Peyer's patch (tissue), 4 donors: ENCODE measurements at regions not wholly inside any gene's neighbourhood (a gene's known extent, or its start where the extent isn't known, plus 50 kb on each side); places are given as distances from the start of the nearest gene placed in this dataset.

Experiments used
- DNase-seq, 3 donors: peaks; one replicate each; pipeline ENCODE4 v3.0.0-alpha.2; 2017 to 2019
- H3K27ac ChIP-seq, 4 donors: fragments of 200-600 bp; sonication (generic); one replicate each; pipeline ENCODE4 v1.5.1; 2016 to 2019
- H3K27me3 ChIP-seq, 2 donors: fragments of 200-600 bp; sonication (generic); one replicate each; pipeline ENCODE4 v1.5.1; 2019
- H3K36me3 ChIP-seq, 3 donors: fragments of 200-600 bp; sonication (generic); one replicate each; pipeline ENCODE4 v1.5.1; 2016 to 2019
- H3K4me1 ChIP-seq, 4 donors: fragments of 200-600 bp; sonication (generic); one replicate each; pipeline ENCODE4 v1.5.1; 2016 to 2019
- H3K4me3 ChIP-seq, 4 donors: fragments of 200-600 bp; sonication (generic); 1 replicate in 3 of 4; 2 replicates in 1 of 4; pipeline ENCODE4 v1.5.1; 2016 to 2019; ENCODE audit warnings: mild to moderate bottlenecking in 1 of 4
- H3K9me3 ChIP-seq, 4 donors: fragments of 200-600 bp; sonication (generic); one replicate each; pipeline ENCODE4 v1.5.1; 2016 to 2019; ENCODE audit warnings: mild to moderate bottlenecking in 1 of 4
- POLR2A ChIP-seq, 2 donors: fragments of 450-650 bp; IDR thresholded peaks; one replicate each; pipeline ENCODE4 v1.5.1; 2017; ENCODE audit warnings: antibody characterized with exemption in 2 of 2, mild to moderate bottlenecking in 2 of 2, moderate library complexity in 2 of 2
- TF ChIP-seq, protein P1 (sequence below), 6 experiments: fragments of 450-650 bp in 4 of 6; fragments of 200-600 bp in 2 of 6; sonication (generic) in 1 of 6; IDR thresholded peaks; one replicate each; pipeline ENCODE4 v1.5.1; 2017 to 2019; ENCODE audit warnings: antibody characterized with exemption in 6 of 6, mild to moderate bottlenecking in 3 of 6, moderate library complexity in 1 of 6

DNA sequence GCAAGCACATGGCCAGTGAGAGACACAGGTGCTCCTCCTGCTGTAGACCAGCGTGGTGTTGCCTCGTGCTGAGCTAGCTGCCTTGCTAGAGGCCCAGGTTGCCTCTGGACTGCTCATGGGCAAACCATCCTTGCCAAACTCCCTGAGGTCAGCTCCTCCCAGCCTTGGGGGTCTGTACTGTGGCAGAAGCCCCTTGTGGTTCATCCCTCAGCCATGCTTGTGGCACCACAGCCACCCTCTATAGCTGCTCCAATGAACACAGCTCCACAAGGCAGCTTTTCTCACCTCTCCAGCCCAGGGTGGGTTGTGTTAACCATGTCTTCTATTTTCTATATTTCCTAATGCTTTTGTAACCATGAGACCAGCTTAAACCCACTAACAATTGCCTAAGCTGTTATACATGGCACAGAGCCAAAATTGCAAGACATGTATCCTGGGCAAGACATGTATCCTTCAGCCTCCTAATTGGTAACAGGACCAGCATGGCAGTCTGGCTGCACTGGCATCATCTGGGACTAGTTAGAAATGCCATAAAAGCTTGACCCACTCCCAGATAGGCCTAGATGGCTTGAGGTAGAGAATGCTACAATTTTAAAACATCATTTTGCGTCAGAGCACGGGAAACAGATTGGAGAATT, 183.1 kb upstream of the S1PR3 start:
- H3K27me3 ChIP-seq: no peaks in the 10 kb centered on the region
- no peak overlapping the region for H3K27ac ChIP-seq
- H3K36me3 ChIP-seq: no peaks in the 10 kb centered on the region
- H3K4me1 ChIP-seq: no peaks in the 10 kb centered on the region
- no peaks in the 10 kb centered on the region for H3K9me3 ChIP-seq
- no peak for TF ChIP-seq POLR2A (IDR thresholded peaks at IDR 0.05)
- TF ChIP-seq, protein P1, sequence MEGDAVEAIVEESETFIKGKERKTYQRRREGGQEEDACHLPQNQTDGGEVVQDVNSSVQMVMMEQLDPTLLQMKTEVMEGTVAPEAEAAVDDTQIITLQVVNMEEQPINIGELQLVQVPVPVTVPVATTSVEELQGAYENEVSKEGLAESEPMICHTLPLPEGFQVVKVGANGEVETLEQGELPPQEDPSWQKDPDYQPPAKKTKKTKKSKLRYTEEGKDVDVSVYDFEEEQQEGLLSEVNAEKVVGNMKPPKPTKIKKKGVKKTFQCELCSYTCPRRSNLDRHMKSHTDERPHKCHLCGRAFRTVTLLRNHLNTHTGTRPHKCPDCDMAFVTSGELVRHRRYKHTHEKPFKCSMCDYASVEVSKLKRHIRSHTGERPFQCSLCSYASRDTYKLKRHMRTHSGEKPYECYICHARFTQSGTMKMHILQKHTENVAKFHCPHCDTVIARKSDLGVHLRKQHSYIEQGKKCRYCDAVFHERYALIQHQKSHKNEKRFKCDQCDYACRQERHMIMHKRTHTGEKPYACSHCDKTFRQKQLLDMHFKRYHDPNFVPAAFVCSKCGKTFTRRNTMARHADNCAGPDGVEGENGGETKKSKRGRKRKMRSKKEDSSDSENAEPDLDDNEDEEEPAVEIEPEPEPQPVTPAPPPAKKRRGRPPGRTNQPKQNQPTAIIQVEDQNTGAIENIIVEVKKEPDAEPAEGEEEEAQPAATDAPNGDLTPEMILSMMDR (IDR thresholded peaks at IDR 0.05): no peak
- DNase-seq: no peak
- no peak overlapping the region for H3K4me3 ChIP-seq

GRCh38 chr9:88808761-88809354, 182.4 kb upstream of the S1PR3 start:
- Histone ChIP-seq H3K27me3 (no peaks in the 10 kb centered on the region), H3K4me3 (no peak overlapping the region), H3K4me1 (no peaks in the 10 kb centered on the region), H3K36me3 (no peaks in the 10 kb centered on the region), H3K27ac (no peak overlapping the region), H3K9me3 (no peaks in the 10 kb centered on the region)
- no peak for TF ChIP-seq POLR2A (IDR thresholded peaks at IDR 0.05)
- TF ChIP-seq, protein P1 (IDR thresholded peaks at IDR 0.05): no peak
- DNase-seq: no peak

DNA sequence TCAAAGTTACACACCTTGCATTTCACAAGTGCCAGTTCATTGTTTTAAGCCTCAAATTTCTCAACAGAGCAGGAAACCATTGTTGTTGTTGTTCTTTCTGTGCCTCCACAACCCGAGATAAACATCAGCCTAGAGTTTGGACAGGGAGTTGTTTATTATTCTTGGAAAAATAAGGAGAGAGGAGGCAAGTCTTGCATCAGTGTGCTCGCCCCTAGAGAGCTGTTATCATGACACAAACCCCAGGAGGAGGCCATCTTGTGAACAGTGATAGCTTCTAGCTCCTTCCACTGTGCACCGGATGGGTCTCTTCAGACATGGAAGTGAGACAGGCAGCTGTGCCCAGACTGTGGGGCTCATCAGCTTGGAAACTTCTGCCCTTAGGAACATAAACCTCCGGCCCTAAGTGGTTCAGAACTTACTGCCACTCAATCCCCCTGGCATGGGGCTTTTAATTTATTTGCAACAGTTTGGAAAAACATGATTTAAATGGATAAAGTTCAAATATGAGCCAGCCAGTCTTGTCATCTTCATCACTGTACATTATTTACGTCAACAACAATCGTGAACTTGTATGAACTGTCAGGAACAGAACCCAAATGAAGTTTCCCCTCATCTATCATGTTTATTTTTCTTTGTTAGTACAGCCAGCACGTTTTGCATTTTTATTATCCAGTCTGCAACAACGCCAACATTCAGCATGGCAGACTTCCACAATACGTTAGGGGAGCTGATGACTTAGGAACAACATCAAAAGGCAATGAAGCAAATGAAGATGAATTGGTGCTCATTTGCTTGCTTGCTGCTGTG, 181.7 kb upstream of the S1PR3 start:
- no peak overlapping the region for H3K27ac ChIP-seq
- no peak overlapping the region for H3K4me3 ChIP-seq
- H3K27me3 ChIP-seq: no peaks in the 10 kb centered on the region
- TF ChIP-seq POLR2A (IDR thresholded peaks at IDR 0.05): no peak
- no peaks in the 10 kb centered on the region for H3K9me3 ChIP-seq
- H3K4me1 ChIP-seq: no peaks in the 10 kb centered on the region
- DNase-seq: no peak
- H3K36me3 ChIP-seq: no peaks in the 10 kb centered on the region

GRCh38 chr9:88810826-88811225, 180.4 kb upstream of the S1PR3 start:
- no peak for TF ChIP-seq POLR2A (IDR thresholded peaks at IDR 0.05)
- TF ChIP-seq, protein P1 (IDR thresholded peaks at IDR 0.05): no peak
- no peak for DNase-seq
- Histone ChIP-seq H3K4me3 (no peak overlapping the region), H3K27ac (no peak overlapping the region), H3K4me1 (no peaks in the 10 kb centered on the region), H3K36me3 (no peaks in the 10 kb centered on the region), H3K9me3 (no peaks in the 10 kb centered on the region), H3K27me3 (no peaks in the 10 kb centered on the region)

DNA sequence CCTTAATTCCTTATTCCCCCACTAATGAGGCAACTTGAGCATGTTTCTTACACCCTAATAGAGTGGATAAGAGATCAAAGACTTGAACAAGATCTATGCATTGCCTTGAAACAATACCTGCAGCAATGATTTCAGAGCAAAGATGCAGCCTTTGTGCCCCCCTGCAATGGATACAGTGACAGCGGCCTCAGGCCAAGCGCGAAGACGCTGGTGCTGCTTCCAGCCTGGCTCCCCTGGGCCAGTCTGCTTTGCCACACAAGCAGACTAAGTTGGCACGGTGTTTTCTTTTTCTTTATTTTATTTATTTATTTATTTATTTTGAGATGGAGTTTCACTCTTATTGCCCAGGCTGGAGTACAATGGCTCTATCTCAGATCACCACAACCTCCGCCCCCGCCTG, 179.8 kb upstream of the S1PR3 start:
- Histone ChIP-seq H3K27me3 (no peaks in the 10 kb centered on the region), H3K36me3 (no peaks in the 10 kb centered on the region), H3K9me3 (no peaks in the 10 kb centered on the region), H3K4me3 (no peak overlapping the region), H3K27ac (no peak overlapping the region), H3K4me1 (no peaks in the 10 kb centered on the region)
- no peak for DNase-seq
- TF ChIP-seq, protein P1 (IDR thresholded peaks at IDR 0.05): no peak
- TF ChIP-seq POLR2A (IDR thresholded peaks at IDR 0.05): no peak
